DMS 273 (cell line): ENCODE measurements at regions not wholly inside any gene's neighbourhood (a gene's known extent, or its start where the extent isn't known, plus 50 kb on each side); places are given as distances from the start of the nearest gene placed in this dataset.
A peak's percentile ranks its signal among the peaks of the same experiment; 100 is the strongest.
"Not testable (repeated sequence)": the region's sequence is repeated elsewhere in the genome, so short reads cannot be mapped to it uniquely, and the experiment has no call there.

Source experiments
- DNase-seq: peaks from one replicate; lab custom pipeline; 2025; ENCODE audit not compliant: unreplicated experiment; lab: John Stamatoyannopoulos, UW

GRCh38 chr2:194491409-194492115 lies 1165.5 kb upstream of the SLC39A10 start:
- no peak for DNase-seq

DNA sequence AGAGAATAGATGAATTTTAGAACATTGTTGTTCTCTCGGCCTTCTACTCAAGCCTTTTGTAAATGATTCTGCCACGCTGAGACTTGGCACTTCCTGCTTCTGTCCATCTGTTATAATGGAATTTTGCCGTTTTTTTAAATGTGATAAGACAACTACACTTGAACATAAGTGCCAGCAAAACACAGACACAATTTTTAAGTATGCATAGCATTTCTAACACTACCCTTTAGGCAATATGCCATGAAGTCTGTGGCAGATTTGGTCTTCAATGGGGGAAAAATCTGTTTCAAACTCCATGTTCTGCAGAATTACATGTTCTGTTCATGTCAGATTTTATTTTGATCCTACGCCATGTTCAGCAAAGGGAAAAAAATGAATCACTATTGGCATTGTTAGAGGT lies 1170.7 kb upstream of the SLC39A10 start:
- DNase-seq = no peak

GRCh38 chr2:194483041-194483440 lies 1174.0 kb upstream of the SLC39A10 start:
- DNase-seq = no peak

GRCh38 chr2:194465641-194466040 lies 1191.4 kb upstream of the SLC39A10 start:
- DNase-seq = no peak

GRCh38 chr2:194464964-194465638 lies 1191.9 kb upstream of the SLC39A10 start:
- DNase-seq = no peak

GRCh38 chr2:194462883-194463282 lies 1194.1 kb upstream of the SLC39A10 start:
- DNase-seq = not testable (repeated sequence)

- DNase-seq = no peak
These were observed 1201.7 kb upstream of the SLC39A10 start for GRCh38 chr2:194455358-194455757.

DNA sequence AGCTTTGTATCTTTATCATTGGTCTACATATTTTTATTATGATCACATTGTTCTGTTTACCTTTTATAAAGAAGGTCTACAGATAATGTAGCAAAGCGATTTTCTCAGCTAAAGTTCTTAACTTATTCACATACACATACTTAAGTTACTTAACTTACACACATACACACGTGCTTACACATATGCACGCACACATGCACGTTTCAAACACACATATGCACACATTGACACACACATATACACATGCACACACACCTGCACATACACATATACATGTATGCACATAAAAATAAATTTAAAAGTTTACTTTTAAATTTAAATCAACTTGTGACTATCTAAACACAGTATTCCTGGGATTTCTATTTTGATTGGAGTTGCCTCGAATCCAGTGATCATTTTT lies 1204.5 kb upstream of the SLC39A10 start:
- no peak for DNase-seq

DNA sequence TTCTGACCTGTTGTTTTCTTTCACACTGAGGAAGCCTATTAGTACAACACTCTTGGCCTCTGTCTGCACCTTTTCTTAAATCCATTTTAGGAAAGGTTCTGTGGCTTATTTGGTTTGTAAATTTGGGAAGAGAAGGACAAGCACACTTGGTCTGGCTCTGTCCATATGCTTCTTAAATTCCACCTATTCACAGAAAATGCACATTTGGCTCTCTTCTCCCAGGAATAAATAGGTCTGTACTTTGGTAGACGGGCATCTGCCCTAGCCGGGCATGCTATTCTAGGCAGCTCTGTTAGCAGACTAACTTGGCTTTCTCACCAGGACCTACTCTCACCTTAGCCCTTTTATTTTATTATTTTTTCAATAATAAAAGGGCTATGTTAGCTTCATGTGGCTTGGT lies 1211.8 kb upstream of the SLC39A10 start:
- DNase-seq = peak; percentile 14

DNA sequence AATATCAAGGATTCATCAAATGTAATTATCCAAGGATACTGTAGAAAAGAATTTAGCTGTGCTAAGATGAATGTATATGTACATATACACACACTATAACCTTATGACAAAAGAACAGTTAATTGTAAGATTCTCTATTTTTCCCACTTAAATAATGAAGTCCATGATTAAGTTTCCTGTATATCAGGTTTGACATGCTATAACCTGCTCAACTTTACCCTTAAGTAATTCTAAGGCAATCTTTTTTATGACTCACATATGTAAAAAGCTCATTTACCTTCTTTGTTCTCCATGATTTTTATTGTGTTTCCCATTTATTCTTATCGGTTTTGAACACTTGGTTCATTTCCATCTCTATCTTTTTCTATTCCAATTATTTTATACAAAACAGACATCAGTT lies 1213.1 kb upstream of the SLC39A10 start:
- no peak for DNase-seq

DNA sequence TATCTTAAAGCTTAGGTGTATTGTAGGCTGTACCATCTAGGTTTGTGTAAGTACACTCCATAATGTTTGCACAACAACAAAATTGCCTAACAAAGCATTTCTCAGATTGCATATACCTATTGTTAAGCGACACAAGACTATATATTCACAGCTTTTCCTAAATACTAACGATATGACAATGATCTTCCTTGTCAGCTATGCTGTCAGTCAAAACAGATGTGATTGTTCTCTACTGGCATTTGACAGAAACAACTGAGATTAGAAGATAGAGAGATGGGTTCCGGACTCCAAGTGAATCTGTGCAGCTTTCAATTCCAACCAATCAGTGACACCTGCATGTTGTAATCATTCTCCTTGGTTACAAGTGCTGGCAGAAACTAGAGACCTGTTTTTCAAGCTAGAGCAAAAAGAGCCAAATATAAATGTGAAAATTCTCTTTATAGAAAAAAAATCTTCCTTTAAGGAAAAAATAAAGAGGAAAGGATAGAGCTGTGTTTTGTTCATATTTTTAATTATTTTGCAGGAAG lies 1232.3 kb upstream of the SLC39A10 start:
- no peak for DNase-seq

DNA sequence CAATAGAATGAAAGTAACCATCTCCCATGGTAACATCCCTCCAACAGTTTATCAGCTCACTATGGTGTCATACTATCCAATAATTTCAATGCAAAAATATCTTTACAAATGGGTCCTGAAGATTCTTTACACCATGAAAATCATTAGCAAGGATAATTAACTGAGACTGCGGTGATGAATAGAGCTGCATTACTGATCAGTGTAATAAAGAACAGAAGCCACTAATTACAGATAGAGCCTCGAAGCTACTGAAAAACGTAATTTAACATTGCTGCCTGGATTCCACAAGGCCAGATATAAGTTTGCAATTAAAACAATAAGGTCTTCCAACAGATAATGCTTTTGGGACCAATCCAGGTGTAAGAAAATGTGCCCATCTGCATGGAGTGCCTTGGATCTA lies 1245.8 kb upstream of the SLC39A10 start:
- no peak for DNase-seq

DNA sequence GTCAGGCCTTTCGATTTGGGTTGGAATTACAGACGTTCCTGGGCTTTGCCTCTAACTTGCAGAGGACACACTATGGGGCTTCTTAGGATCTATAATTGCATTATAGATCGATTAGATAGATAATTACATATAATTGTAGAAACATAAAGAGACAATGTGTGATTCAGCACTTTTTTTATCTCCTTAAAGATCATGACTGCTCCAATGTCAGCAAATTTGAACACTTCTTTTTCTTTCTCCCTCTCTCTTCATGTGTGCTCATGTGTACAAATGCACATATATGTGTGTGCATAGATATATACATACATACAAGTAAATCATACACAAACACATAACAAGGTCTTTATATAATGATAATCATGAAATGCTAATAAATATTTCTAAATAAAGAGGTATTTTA lies 1261.2 kb upstream of the SLC39A10 start:
- DNase-seq = no peak

DNA sequence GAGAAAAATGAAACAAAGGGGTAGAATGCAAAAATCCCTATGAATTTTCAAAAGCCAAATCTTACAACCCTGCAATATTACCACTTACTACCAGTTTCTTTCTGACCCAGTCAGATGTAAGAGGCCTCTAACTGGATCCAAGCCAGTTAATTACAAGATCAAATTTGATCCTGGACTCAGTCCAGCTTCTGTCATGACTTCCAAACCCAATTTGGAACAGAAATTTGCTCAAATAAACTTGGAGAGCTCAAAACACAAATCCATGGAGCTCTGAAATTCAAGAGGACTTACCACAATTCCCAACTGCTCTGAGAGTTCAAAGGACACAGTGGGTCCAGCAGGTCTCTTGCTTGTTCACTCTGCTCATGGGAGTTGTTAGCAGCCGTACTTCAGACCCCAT lies 1271.7 kb upstream of the SLC39A10 start:
- DNase-seq = peak; percentile 42

DNA sequence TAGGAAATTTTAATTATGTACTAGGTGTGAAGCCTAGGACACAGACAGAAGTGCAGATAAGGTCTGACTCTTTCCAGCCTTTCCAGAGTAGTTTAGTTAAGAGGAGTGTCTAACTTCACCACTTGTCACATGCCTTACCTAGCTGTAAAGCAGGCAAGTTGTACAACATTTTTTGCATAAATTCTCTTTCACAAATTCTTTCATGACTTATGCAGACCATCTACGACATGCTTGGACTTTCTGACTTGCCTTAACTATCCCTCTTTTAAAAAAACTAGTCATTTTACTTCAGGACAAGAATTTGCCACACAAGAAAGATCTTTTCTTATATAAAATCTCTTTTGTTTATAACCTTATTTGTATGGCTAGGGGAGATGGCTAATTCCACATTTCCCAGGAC lies 1273.6 kb upstream of the SLC39A10 start:
- peak; percentile 65 for DNase-seq

DNA sequence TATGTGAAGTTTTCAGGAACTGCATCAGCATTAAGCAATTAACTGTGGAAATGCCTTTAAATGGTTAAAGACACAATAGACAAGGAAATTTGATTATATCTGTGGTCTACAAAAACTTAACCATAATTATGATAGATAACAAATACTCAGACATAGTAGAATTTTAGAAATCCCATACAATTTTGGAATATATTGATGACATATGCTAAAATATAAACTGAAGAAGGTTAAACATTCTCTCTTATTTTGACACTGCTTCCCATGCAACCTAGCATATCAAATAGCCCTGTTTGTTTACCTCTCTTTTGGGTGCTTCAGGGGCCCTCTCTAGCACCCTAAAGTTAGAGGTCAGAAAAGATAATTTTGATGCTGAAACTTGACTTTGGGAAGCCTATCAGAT lies 1274.8 kb upstream of the SLC39A10 start:
- no peak for DNase-seq

GRCh38 chr2:194380011-194380410 lies 1277.0 kb upstream of the SLC39A10 start:
- no peak for DNase-seq

GRCh38 chr2:194367390-194367789 lies 1289.6 kb upstream of the SLC39A10 start:
- peak; percentile 97 for DNase-seq

- DNase-seq = peak; percentile 63
These were observed 1293.1 kb upstream of the SLC39A10 start for GRCh38 chr2:194363878-194364277.

DNA sequence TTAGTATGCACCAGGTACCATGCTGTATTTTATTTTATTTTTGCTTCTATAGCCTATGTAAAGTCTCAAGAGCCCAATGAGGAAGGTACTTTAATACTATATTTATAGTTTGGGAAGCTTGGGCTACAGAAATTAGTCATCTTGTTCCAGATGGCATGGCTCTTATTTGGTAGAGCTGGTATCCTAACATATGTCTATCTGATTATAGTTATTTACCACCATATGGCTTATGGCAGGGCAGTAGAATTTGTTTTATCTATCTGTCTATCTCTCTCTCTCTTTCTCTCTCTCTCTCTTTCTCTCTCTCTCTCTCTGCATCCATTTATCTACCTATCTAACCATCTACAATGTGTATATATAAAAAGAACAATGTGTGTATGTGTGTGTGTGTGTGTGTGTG lies 1293.7 kb upstream of the SLC39A10 start:
- peak; percentile 94 for DNase-seq

GRCh38 chr2:194352505-194352904 lies 1304.5 kb upstream of the SLC39A10 start:
- no peak for DNase-seq

DNA sequence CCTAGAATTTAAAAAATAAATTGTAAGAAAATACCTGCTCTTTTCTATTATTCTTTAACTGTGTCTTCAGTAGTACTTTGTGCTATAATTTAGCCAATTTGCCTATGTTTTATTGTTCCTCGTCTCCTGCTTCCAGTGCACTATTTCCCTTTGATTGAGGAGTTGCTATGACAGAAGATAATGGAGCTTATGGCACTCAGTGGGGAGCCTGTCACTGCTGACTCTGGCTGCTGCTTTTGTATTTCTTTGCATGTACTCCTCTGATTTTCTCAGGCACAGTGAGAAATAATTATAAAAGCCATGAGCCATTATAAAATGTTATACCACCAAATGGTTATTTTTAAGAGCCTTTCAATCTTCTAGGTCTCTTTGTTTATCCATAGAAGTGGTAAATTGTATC lies 1310.8 kb upstream of the SLC39A10 start:
- peak; percentile 78 for DNase-seq

DNA sequence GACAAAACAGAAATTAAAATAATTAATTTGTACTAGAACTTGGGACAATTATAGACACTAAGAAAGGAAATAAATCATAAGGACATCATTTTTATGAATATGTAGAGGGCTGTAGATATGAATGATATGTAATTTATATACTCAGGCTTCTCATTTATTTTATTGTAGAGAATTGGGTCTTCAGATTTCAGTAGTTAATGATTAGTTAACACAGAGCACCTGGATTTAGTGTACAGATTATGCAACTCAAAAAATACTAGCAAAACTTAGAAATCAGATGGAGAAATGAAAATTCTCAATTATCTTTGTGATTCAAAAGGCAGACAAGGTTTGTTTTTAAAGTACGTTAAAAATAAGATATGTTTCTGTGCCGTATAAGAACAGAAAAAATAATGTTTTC lies 1311.7 kb upstream of the SLC39A10 start:
- DNase-seq = no peak
